ENCODE measurements at regions not wholly inside any gene's neighbourhood (a gene's known extent, or its start where the extent isn't known, plus 50 kb on each side); places are given as distances from the start of the nearest gene placed in this dataset.

DNA sequence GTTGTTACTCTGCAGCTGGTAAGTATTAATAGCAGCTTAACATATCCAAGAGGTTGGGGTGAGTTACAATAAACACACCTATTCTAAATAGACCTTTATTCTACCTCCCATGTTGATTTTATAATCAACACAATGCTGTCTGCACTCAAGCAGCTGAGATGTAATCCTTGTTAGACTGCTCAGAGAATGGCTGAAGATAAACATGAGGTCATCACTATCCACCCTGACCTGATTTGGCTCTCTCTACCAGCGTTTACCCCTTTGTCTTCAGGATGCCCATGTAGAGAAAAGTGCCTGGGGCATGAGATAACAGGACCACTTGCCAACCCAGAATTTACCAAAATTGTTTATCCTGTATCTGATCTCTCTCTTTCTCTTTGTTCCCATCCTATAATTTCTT is 220.7 kb upstream of the DEFB112 start:
- TF ChIP-seq POLR2AphosphoS5 (IDR thresholded peaks at IDR 0.05): no peak
- no peak for TF ChIP-seq POLR2A (IDR thresholded peaks at IDR 0.05)
- TF ChIP-seq, protein P1, sequence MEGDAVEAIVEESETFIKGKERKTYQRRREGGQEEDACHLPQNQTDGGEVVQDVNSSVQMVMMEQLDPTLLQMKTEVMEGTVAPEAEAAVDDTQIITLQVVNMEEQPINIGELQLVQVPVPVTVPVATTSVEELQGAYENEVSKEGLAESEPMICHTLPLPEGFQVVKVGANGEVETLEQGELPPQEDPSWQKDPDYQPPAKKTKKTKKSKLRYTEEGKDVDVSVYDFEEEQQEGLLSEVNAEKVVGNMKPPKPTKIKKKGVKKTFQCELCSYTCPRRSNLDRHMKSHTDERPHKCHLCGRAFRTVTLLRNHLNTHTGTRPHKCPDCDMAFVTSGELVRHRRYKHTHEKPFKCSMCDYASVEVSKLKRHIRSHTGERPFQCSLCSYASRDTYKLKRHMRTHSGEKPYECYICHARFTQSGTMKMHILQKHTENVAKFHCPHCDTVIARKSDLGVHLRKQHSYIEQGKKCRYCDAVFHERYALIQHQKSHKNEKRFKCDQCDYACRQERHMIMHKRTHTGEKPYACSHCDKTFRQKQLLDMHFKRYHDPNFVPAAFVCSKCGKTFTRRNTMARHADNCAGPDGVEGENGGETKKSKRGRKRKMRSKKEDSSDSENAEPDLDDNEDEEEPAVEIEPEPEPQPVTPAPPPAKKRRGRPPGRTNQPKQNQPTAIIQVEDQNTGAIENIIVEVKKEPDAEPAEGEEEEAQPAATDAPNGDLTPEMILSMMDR (IDR thresholded peaks at IDR 0.05): no peak
- no peak for TF ChIP-seq EP300 (IDR thresholded peaks at IDR 0.05; ENCODE audit: low read depth)
